Mesothelial cell of epicardium (in vitro differentiated cells): ENCODE measurements at regions not wholly inside any gene's neighbourhood (a gene's known extent, or its start where the extent isn't known, plus 50 kb on each side); places are given as distances from the start of the nearest gene placed in this dataset.
A peak's percentile ranks its signal among the peaks of the same experiment; 100 is the strongest.
"Not testable (repeated sequence)": the region's sequence is repeated elsewhere in the genome, so short reads cannot be mapped to it uniquely, and the experiment has no call there.

Experiments used
- DNase-seq, 2 experiments: peaks; one replicate each; pipeline ENCODE4 v3.0.0; 2021; ENCODE audit warnings: low spot score in 2 of 2; ENCODE audit not compliant: unreplicated experiment in 2 of 2
- H3K27ac Mint-ChIP-seq: 2 replicates; pipeline ENCODE4 v1.8.0; 2021; ENCODE audit warnings: mixed read lengths
- H3K27me3 Mint-ChIP-seq: 2 replicates; pipeline ENCODE4 v1.8.0; 2021; ENCODE audit warnings: low read depth, mixed read lengths
- H3K36me3 Mint-ChIP-seq: 2 replicates; pipeline ENCODE4 v1.8.0; 2021; ENCODE audit warnings: mixed read lengths
- H3K4me1 Mint-ChIP-seq: 2 replicates; pipeline ENCODE4 v1.8.0; 2021; ENCODE audit warnings: mixed read lengths
- H3K4me3 Mint-ChIP-seq: 2 replicates; pipeline ENCODE4 v1.8.0; 2021; ENCODE audit warnings: mild to moderate bottlenecking, moderate library complexity, mixed read lengths
- H3K9me3 Mint-ChIP-seq: 2 replicates; pipeline ENCODE4 v1.8.0; 2021; ENCODE audit warnings: mixed read lengths

DNA sequence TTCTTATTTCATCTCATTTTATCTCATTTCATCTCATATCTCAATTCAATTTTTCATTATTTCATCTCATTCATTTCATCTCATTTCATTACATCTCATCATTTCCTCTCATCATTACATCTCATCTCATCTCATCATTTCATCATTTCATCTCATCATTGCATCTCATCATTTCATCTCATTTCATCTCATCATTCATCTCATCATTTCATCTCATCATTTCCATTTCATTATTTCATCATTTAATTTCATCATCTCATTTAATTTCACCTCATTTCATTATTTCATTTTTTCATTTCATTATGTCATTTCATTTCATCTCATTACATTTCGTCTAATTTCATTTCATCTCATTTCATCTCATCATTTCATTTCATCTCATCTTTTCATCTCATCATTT lies 2867.8 kb downstream of the RPIA start:
- H3K4me1 Mint-ChIP-seq = not testable (repeated sequence)

GRCh38 chr2:91559886-91560614 lies 2868.6 kb downstream of the RPIA start:
- not testable (repeated sequence) for DNase-seq, H3K4me1 Mint-ChIP-seq, H3K27me3 Mint-ChIP-seq, H3K4me3 Mint-ChIP-seq, H3K27ac Mint-ChIP-seq
- Mint-ChIP-seq H3K36me3 (peaks cover 11% of the 10 kb centered on the region), H3K9me3 (peaks cover 28% of the 10 kb centered on the region)

More for the DNA sequence above, 2867.8 kb downstream of the RPIA start:
- DNase-seq, H3K4me3 Mint-ChIP-seq, H3K27ac Mint-ChIP-seq, H3K27me3 Mint-ChIP-seq: not testable (repeated sequence)
- Mint-ChIP-seq H3K36me3 (peaks cover 11% of the 10 kb centered on the region), H3K9me3 (peaks cover 28% of the 10 kb centered on the region)

- not testable (repeated sequence) for H3K27me3 Mint-ChIP-seq, H3K4me1 Mint-ChIP-seq, DNase-seq, H3K27ac Mint-ChIP-seq, H3K4me3 Mint-ChIP-seq
- peaks cover 28% of the 10 kb centered on the region for H3K9me3 Mint-ChIP-seq
- H3K36me3 Mint-ChIP-seq = peaks cover 11% of the 10 kb centered on the region
Observed at GRCh38 chr2:91562184-91562583, 2870.7 kb downstream of the RPIA start.

GRCh38 chr2:91564700-91565099 lies 2873.2 kb downstream of the RPIA start:
- not testable (repeated sequence) for DNase-seq, H3K27me3 Mint-ChIP-seq, H3K36me3 Mint-ChIP-seq, H3K4me3 Mint-ChIP-seq, H3K27ac Mint-ChIP-seq, H3K4me1 Mint-ChIP-seq
- peaks cover 13% of the 10 kb centered on the region for H3K9me3 Mint-ChIP-seq

DNA sequence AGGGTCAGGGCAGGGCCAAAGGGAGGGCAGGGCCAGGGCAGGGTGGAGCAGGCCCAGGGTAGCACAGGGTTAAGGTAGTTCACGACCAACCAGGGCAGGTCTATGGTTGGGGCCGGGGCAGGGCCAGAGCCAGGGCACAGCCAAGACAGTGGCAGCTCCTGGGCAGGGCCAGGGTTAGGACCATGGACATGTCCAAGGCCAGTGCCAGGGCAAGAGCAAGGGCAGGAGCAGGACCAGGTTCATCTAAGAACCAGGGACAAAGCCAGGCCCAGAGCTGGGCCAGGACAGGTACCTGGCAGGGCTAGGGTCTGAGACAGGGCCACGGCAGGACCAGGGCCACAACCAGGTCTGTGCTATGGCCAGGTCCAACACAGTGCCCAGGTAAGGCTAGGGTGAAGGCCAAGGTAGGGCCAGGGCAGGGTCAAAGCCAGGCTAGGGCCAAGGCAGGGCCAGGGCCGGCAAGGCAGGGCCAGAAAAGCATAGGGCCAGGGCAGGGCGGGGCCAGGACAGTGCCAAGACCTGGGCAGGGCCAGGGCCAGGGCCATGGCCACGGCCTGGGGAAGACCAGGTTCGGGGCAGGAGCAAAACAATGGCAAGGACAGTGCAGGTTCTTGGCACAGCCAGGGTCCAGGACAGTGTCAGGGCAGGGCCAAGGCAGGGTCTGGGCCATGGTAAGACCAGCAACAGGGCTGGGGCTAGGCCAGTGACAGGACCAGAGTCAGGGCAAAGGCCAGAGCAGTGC lies 2874.4 kb downstream of the RPIA start:
- H3K4me1 Mint-ChIP-seq, H3K27ac Mint-ChIP-seq, H3K27me3 Mint-ChIP-seq, H3K4me3 Mint-ChIP-seq, H3K9me3 Mint-ChIP-seq, DNase-seq, H3K36me3 Mint-ChIP-seq: not testable (repeated sequence)

DNA sequence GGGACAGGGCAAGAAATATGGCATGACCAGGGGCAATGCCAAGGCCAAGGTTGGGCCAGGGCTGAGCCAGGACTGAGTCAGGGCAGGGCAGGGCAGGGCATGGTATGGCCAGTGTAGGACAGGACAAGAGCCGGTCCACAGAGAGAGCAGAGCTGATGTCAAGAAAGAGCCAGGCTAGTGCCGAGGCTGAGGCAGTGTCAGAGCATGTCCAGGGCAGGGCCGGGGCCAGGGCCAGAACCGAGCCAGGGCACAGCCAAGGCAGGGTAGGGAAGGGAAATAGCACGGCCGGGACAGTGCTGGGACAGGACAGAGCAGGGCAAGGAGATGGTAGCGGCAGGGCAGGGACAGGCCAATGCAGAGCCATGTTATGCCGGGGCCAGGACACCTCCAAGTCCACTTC lies 2875.1 kb downstream of the RPIA start:
- not testable (repeated sequence) for H3K4me3 Mint-ChIP-seq, H3K27ac Mint-ChIP-seq, H3K27me3 Mint-ChIP-seq, H3K4me1 Mint-ChIP-seq, DNase-seq, H3K36me3 Mint-ChIP-seq, H3K9me3 Mint-ChIP-seq

- not testable (repeated sequence) for H3K27me3 Mint-ChIP-seq, DNase-seq, H3K36me3 Mint-ChIP-seq, H3K4me3 Mint-ChIP-seq, H3K9me3 Mint-ChIP-seq, H3K27ac Mint-ChIP-seq, H3K4me1 Mint-ChIP-seq
Observed at GRCh38 chr2:91567546-91568335, 2876.3 kb downstream of the RPIA start.

GRCh38 chr2:91568391-91569338 lies 2877.2 kb downstream of the RPIA start:
- DNase-seq, H3K36me3 Mint-ChIP-seq, H3K4me1 Mint-ChIP-seq, H3K27ac Mint-ChIP-seq, H3K27me3 Mint-ChIP-seq, H3K4me3 Mint-ChIP-seq: not testable (repeated sequence)
- peaks cover 11% of the 10 kb centered on the region for H3K9me3 Mint-ChIP-seq

- not testable (repeated sequence) for DNase-seq, H3K36me3 Mint-ChIP-seq, H3K27ac Mint-ChIP-seq, H3K27me3 Mint-ChIP-seq, H3K4me1 Mint-ChIP-seq
- peak overlapping the region; percentile 41 for H3K4me3 Mint-ChIP-seq
- peaks cover 14% of the 10 kb centered on the region for H3K9me3 Mint-ChIP-seq
Observed at GRCh38 chr2:91571239-91571923, 2879.9 kb downstream of the RPIA start.

DNA sequence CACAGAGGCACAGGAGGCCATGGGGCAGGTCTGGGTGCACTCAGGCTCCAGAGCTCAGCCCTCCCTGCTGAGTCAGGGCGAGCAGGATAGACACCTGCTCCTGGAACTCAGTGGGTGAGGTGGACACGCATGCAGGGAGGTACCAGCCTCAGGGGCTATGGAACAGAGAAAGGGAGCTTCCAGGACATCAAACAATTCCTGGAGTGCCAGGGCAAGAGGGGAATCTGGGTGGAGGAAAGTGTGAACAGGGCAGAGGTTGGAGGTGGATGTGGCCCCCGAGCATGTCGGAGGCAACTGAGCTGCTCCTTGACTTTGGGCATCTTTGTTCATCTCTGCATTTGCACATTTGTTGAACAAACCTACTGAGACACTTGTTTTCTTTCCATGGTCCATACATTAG lies 2881.5 kb downstream of the RPIA start:
- not testable (repeated sequence) for H3K27ac Mint-ChIP-seq, H3K4me3 Mint-ChIP-seq, H3K36me3 Mint-ChIP-seq, H3K4me1 Mint-ChIP-seq, DNase-seq, H3K27me3 Mint-ChIP-seq
- H3K9me3 Mint-ChIP-seq = peaks cover 21% of the 10 kb centered on the region

- H3K27ac Mint-ChIP-seq, DNase-seq, H3K27me3 Mint-ChIP-seq, H3K4me3 Mint-ChIP-seq, H3K36me3 Mint-ChIP-seq, H3K4me1 Mint-ChIP-seq: not testable (repeated sequence)
- H3K9me3 Mint-ChIP-seq = peaks cover 21% of the 10 kb centered on the region
Observed at GRCh38 chr2:91573755-91574154, 2882.3 kb downstream of the RPIA start.

GRCh38 chr2:91574255-91574654 lies 2882.8 kb downstream of the RPIA start:
- not testable (repeated sequence) for H3K27me3 Mint-ChIP-seq, H3K4me1 Mint-ChIP-seq, H3K36me3 Mint-ChIP-seq, H3K27ac Mint-ChIP-seq, DNase-seq, H3K4me3 Mint-ChIP-seq
- peaks cover 21% of the 10 kb centered on the region for H3K9me3 Mint-ChIP-seq

DNA sequence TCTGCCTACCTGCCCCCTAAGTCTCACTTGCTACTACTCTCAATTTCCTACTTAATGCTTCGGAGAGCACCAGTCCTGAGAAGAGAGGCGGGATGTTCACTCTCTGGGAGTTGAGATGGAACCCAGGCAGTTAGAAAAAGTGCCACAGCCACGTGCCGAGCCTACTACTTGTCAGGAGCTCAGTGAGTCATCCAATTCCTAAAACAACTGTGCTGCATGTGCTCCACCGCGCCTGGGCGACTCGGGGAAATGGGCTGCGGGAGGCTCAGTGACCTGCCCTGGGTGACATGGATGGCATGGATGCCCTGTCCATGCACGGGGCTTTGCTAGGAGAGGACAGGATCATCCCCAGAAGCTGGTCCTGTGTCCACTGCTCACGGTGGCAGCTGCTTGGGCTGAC lies 2884.2 kb downstream of the RPIA start:
- DNase-seq, H3K27me3 Mint-ChIP-seq, H3K36me3 Mint-ChIP-seq, H3K4me3 Mint-ChIP-seq, H3K27ac Mint-ChIP-seq, H3K4me1 Mint-ChIP-seq: not testable (repeated sequence)
- H3K9me3 Mint-ChIP-seq = peaks cover 27% of the 10 kb centered on the region
